ENCODE measurements at regions not wholly inside any gene's neighbourhood (a gene's known extent, or its start where the extent isn't known, plus 50 kb on each side); places are given as distances from the start of the nearest gene placed in this dataset.
A peak's percentile ranks its signal among the peaks of the same experiment; 100 is the strongest.

DNA sequence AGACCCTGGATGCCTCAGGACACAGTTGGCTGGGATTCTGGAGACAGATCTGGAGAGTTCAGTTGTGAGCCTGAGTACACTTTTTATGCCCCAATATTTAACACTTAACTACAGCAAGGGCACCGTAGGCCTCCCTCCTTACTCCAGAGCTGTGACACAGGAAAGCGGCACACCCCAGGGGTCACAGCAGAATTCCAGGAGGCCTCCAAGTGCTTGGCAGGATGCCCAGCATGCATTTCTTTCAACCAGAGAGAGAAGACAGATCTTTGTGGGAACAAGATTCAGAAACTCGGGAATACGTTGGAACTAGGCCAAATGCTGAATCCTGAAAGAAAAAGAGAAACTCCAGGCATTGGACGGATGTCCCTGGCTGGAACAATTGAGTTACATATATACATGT, 199.2 kb upstream of the NT5C1B start:
- peak in 1 of 8 experiments; percentile 86 for ATAC-seq (replicated peaks in 6 of 8)
- 37 to 95% (median 87%) methylated on average over 2 to 5 of the region's 5 CpGs; no CpG with 5 or more reads in 3 of the 10 experiments for WGBS, 10 experiments
- in situ Hi-C loops (cut with MboI; ENCODE audit: low pct_unique_long_range_greater_than_20kb in 2 of 9, low sequenced_read_pairs in 9 of 9, unreplicated experiment in 9 of 9): no loop called here
- no peak overlapping the region for H3K4me3 ChIP-seq
- H3K27ac ChIP-seq: no peak overlapping the region
- H3K4me1 ChIP-seq (replicated peaks in 1 of 2): peaks cover 18% of the 10 kb centered on the region in 2 donors

DNA sequence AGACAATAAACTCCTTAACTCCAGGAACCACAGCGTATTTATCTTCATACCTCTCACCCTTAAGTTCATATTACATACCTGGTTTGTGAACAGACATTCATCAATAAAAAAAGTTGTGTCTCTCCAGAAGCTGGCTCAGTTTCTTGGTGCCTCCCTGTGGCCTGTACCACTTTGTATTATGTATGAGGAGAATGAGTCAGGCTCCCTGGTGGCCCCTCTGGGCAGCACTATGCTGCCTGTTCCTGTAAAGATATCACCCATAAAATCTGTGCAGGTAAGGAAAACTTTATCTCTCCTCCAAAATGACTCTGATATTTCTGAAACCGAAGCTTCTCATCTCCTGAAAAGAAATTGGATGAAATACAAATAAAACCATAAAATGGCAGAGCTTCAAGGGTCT, 198.4 kb upstream of the NT5C1B start:
- Histone ChIP-seq H3K27ac (no peak overlapping the region), H3K4me3 (no peak overlapping the region), H3K4me1 (replicated peaks in 1 of 2) (peaks cover 9 to 10% of the 10 kb centered on the region in 2 donors)
- peak in 2 of 8 experiments; percentile 60 to 66 for ATAC-seq (replicated peaks in 6 of 8)
- WGBS, 10 experiments: 33 to 100% (median 94%) methylated on average over 1 to 2 of the region's 2 CpGs; no CpG with 5 or more reads in 1 of the 10 experiments
- in situ Hi-C loops (cut with MboI; ENCODE audit: low pct_unique_long_range_greater_than_20kb in 2 of 9, low sequenced_read_pairs in 9 of 9, unreplicated experiment in 9 of 9): no loop called here

DNA sequence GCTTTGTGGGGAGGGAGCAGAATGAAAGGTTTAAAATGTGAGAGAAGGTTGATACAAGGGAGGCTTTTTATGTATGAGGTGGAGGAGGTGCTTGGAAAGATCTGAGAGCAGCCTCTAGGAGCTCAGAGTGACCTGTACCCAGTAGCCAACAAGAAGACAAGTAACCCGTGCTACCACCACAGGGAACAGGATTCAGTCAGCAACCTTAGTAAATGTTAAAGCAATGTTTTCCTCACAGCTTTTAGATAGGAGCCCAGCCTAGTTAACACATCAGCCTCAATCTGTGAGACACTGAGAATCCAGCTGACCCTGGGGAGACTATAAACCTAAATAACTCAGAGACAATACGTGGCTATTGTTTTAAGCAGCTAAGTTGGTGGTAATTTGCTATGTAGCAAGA, 194.9 kb upstream of the NT5C1B start:
- no peaks in the 10 kb centered on the region for H3K4me1 ChIP-seq (replicated peaks in 1 of 2)
- in situ Hi-C loops (cut with MboI; ENCODE audit: low pct_unique_long_range_greater_than_20kb in 2 of 9, low sequenced_read_pairs in 9 of 9, unreplicated experiment in 9 of 9): no loop called here
- no peak overlapping the region for H3K27ac ChIP-seq
- ATAC-seq (replicated peaks in 6 of 8): no peak
- WGBS, 10 experiments: 50 to 94% (median 75%) methylated on average over 1 to 2 of the region's 2 CpGs; no CpG with 5 or more reads in 2 of the 10 experiments
- H3K4me3 ChIP-seq: no peak overlapping the region

DNA sequence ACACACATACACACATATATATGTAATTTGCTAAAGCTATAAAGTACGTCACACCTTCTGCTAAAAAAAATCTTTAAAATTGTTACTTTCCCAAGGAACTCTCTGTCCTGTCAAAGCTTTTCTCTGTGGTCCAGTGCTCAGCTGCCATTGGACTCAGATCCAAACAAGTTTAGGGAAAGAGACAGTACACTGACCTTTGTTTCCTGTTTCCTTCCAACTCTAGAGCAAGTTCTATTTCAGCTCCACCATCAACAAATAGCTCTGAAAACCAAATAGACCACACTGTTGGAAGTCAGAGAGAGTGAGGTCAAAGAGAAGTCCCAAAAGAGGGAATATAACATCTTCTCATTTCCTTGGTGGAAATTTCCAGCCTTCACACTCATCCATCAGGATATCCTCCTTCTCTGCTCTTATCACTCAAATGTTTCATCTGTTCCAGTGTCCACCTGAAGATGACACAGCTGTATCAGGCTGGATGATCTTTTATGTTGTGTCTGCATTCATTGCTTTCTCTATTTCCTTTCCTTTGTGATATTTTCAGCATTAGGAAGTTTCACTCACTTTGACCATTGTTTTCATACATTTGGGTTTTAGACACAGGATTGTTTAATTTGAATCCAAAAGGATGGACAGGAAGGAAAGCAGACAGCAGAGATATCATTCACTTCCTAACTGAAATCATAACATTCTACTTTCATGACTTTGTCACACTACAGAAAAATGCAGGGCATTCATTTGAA, 192.3 kb upstream of the NT5C1B start:
- Histone ChIP-seq H3K4me3 (no peak overlapping the region), H3K27ac (no peak overlapping the region), H3K4me1 (replicated peaks in 1 of 2) (peaks cover 5 to 8% of the 10 kb centered on the region in 2 donors)
- ATAC-seq (replicated peaks in 6 of 8): peak in 1 of 8 experiments; percentile 82
- WGBS, 10 experiments: 33 to 100% (median 90%) methylated on average over 1 of the region's 1 CpG; no CpG with 5 or more reads in 4 of the 10 experiments
- in situ Hi-C loops (cut with MboI; ENCODE audit: low pct_unique_long_range_greater_than_20kb in 2 of 9, low sequenced_read_pairs in 9 of 9, unreplicated experiment in 9 of 9): no loop called here

DNA sequence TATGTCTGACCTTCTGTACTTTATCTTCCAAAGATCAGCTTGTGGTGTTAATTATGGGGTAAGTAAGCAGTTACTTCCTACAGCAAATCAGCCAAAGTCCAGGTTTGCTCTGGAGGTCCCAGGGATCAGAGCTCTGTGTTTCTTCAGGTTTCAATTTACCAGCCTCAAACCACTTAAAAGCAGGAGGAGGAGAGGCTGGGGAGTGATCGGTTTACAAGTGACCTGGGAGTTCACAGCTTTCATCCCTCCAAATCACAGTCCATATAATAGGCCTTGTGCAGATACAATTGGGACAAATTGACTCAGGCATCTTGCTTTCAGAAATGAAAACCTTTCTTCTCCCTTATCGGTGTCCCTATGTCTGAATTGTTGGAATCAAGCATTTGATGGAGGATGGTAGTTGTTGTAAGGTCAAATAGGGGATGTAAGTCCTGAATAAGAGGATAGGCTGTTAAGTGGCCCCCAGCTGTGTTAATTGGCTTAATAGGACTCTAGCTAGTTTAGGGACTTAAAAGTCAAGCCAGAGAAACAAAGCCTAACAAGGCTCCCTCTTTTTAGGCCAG, 188.0 kb upstream of the NT5C1B start:
- in situ Hi-C loops (cut with MboI; ENCODE audit: low pct_unique_long_range_greater_than_20kb in 2 of 9, low sequenced_read_pairs in 9 of 9, unreplicated experiment in 9 of 9): no loop called here
- no peak overlapping the region for H3K27ac ChIP-seq
- 0 to 80% (median 17%) methylated on average over 1 to 2 of the region's 2 CpGs; no CpG with 5 or more reads in 3 of the 10 experiments for WGBS, 10 experiments
- H3K4me1 ChIP-seq (replicated peaks in 1 of 2): peaks cover 5 to 12% of the 10 kb centered on the region in 2 donors
- peak in 1 of 8 experiments; percentile 13 for ATAC-seq (replicated peaks in 6 of 8)
- no peak overlapping the region for H3K4me3 ChIP-seq

DNA sequence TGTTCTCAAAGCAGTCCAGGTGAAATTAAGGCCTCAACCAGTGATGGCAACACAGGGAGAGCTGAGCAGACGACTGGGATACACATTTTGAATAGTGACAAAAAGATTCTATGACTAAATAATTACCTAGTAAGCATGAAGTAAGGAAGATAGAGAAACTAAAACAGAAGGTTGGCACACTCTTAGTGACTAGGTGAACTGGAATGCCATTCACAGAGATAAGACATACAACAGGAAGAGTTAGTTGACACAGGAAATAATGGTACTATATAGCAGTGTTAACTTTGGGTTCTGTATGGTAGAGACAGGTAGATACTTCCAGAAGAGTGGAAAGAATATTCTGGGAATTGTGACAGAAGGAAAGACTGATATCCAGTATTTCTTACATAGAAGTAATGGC, 181.8 kb upstream of the NT5C1B start:
- no peak for ATAC-seq (replicated peaks in 6 of 8)
- Histone ChIP-seq H3K4me1 (replicated peaks in 1 of 2) (no peaks in the 10 kb centered on the region), H3K4me3 (no peak overlapping the region), H3K27ac (no peak overlapping the region)
- WGBS, 10 experiments: 33 to 73% (median 53%) methylated on average over 1 of the region's 1 CpG; no CpG with 5 or more reads in 2 of the 10 experiments
- in situ Hi-C loops (cut with MboI; ENCODE audit: low pct_unique_long_range_greater_than_20kb in 2 of 9, low sequenced_read_pairs in 9 of 9, unreplicated experiment in 9 of 9): loop anchor here in 4 of 9 experiments (25.0 kb wide), 4 partner anchors 266 to 1091 kb away; partner anchors contain the start of gene OSR1 (in 3 of the 4)

DNA sequence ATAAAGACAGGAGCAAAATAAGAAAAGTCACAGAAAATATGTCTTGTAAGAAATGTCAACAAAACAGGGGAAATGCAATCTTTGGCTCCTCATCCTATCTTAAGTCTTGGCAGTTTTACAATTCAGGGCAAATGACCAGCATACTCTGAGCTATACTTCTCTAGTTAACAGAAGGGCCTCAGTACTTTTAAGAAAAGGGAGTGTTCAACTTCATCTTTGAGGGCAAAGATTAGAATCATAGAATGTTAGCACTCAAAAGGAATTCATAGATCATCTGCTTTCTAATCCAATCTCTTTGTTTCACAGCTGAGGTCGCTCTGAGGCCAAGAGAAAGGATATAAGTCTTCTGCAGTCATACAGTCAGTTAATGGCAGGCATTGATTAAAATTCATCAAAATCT, 174.0 kb upstream of the NT5C1B start:
- in situ Hi-C loops (cut with MboI; ENCODE audit: low pct_unique_long_range_greater_than_20kb in 2 of 9, low sequenced_read_pairs in 9 of 9, unreplicated experiment in 9 of 9): loop anchor here in 4 of 9 experiments (25.0 kb wide), 4 partner anchors 274 to 1099 kb away; partner anchors contain the start of gene OSR1 (in 3 of the 4)

DNA sequence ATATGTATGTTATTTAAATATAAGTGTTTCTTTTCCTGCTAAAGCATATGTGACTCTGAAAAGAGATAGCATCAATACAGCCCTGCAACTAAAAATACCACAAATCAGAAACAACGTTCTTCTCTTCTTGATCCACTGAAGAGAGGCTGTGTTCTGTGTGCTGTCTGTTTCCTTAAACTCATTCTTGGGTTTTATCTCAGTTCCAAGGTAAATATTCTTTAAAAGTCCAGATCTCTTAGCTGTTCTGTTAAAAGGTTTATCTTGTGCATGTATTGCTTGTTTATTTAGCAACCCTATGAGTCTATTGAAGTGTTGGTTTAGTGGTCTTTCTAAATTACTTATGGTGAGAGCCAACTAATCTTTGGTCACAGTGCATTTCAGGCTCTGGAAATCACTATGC, 173.3 kb upstream of the NT5C1B start:
- in situ Hi-C loops (cut with MboI; ENCODE audit: low pct_unique_long_range_greater_than_20kb in 2 of 9, low sequenced_read_pairs in 9 of 9, unreplicated experiment in 9 of 9): loop anchor here in 4 of 9 experiments (25.0 kb wide), 4 partner anchors 275 to 1100 kb away; partner anchors contain the start of gene OSR1 (in 3 of the 4)
- Histone ChIP-seq H3K4me1 (replicated peaks in 1 of 2) (peaks cover 0 to 5% of the 10 kb centered on the region in 2 donors), H3K27ac (no peak overlapping the region), H3K4me3 (no peak overlapping the region)
- WGBS, 10 experiments: 0 to 100% (median 67%) methylated on average over 1 of the region's 1 CpG; no CpG with 5 or more reads in 1 of the 10 experiments
- peak in 1 of 8 experiments; percentile 23 for ATAC-seq (replicated peaks in 6 of 8)

More for the DNA sequence above, 174.0 kb upstream of the NT5C1B start:
- Histone ChIP-seq H3K4me3 (no peak overlapping the region), H3K27ac (no peak overlapping the region), H3K4me1 (replicated peaks in 1 of 2) (peaks cover 0 to 5% of the 10 kb centered on the region in 2 donors)
- 83 to 100% (median 88%) methylated on average over 1 of the region's 1 CpG; no CpG with 5 or more reads in 5 of the 10 experiments for WGBS, 10 experiments
- peak in 3 of 8 experiments; percentile 15 to 46 (median 37) for ATAC-seq (replicated peaks in 6 of 8)

DNA sequence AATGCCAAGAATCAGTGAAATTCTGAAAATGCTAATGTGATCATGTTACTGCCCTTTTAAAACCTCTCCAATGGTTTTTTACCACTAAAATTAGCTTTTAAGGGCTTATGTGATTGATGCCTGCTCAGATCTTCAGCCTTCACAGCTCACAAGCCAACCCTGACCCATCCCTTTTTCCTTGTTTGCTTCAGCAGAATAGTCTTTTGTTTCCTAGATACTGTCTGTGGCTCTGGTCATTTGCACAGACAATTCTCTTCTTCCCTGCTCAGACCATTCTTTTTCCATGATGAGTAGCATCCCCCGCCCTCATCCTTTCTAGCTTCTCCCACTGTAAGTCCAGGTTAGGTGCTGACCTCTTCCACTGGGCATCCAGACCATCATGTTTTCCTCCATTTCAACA, 164.9 kb upstream of the NT5C1B start:
- Histone ChIP-seq H3K4me1 (replicated peaks in 1 of 2) (no peaks in the 10 kb centered on the region), H3K27ac (no peak overlapping the region), H3K4me3 (no peak overlapping the region)
- in situ Hi-C loops (cut with MboI; ENCODE audit: low pct_unique_long_range_greater_than_20kb in 2 of 9, low sequenced_read_pairs in 9 of 9, unreplicated experiment in 9 of 9): loop anchor here in 4 of 9 experiments (25.0 kb wide), 4 partner anchors 283 to 1108 kb away; partner anchors contain the start of gene OSR1 (in 3 of the 4)
- ATAC-seq (replicated peaks in 6 of 8): peak in 2 of 8 experiments; percentile 38 to 69
- WGBS, 10 experiments: 83 to 100% (median 100%) methylated on average over 1 of the region's 1 CpG; no CpG with 5 or more reads in 3 of the 10 experiments

DNA sequence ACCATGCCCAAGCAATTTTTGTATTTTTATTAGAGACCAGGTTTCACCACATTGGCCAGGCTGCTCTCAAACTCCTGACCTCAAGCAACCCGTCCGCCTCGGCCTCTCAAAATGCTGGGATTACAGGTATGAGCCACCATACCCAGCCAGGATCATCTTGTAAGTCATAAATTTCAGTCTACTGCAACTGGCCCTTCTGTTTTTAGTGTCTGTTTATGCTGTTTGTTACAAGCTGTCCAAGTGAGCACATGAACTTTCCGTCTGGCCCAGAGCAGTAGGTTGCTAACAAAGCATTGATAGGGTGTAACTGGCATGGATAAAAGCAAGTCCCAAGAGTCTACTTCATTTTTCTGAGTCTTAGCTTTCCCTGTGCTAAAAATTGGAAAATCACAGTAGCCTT, 164.4 kb upstream of the NT5C1B start:
- Histone ChIP-seq H3K4me1 (replicated peaks in 1 of 2) (no peaks in the 10 kb centered on the region), H3K4me3 (no peak overlapping the region), H3K27ac (no peak overlapping the region)
- WGBS, 10 experiments: 67 to 96% (median 95%) methylated on average over 1 to 4 of the region's 4 CpGs; no CpG with 5 or more reads in 3 of the 10 experiments
- ATAC-seq (replicated peaks in 6 of 8): no peak
- in situ Hi-C loops (cut with MboI; ENCODE audit: low pct_unique_long_range_greater_than_20kb in 2 of 9, low sequenced_read_pairs in 9 of 9, unreplicated experiment in 9 of 9): loop anchor here in 4 of 9 experiments (25.0 kb wide), 4 partner anchors 284 to 1109 kb away; partner anchors contain the start of gene OSR1 (in 3 of the 4)

DNA sequence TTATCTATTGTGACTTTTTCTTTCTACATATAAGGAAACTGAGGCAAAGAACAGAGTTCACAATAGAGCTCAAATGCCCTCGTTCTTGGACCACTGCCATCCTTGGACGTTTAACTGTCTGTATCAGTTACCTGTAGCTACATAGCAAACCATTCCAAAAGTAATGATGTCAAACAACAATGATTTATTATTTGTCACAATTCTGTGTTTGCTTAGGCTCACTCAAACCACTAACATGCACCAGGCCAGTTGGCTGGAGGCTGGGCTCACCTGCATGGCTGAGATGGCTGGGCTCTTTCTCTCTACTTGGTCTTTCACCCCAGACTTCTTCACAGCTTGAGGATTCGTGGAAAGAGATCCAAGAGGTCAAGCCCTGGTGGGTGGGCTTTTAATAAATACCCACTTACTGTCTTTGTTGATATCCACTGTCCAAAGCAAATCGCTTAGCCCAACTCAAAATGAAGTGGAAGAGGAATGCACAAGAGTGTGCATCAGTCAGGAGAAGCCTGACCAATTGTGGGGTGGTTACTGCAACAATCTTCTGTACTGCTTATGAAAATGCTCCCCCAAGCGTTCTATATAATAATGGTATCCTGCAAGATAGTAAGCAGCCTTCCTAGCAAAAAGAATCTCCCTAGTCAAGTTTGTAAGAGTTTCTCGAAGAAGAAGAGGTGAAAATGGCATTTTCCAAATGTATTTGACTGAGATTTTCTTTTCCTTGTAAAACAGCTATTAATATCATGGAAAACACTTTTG, 163.5 kb upstream of the NT5C1B start:
- peak in 1 of 8 experiments; percentile 49 for ATAC-seq (replicated peaks in 6 of 8)
- H3K27ac ChIP-seq: no peak overlapping the region
- H3K4me1 ChIP-seq (replicated peaks in 1 of 2): no peaks in the 10 kb centered on the region
- in situ Hi-C loops (cut with MboI; ENCODE audit: low pct_unique_long_range_greater_than_20kb in 2 of 9, low sequenced_read_pairs in 9 of 9, unreplicated experiment in 9 of 9): loop anchor here in 4 of 9 experiments (25.0 kb wide), 4 partner anchors 284 to 1109 kb away; partner anchors contain the start of gene OSR1 (in 3 of the 4)
- 47 to 89% (median 81%) methylated on average over 2 to 6 of the region's 6 CpGs for WGBS, 10 experiments
- H3K4me3 ChIP-seq: no peak overlapping the region

DNA sequence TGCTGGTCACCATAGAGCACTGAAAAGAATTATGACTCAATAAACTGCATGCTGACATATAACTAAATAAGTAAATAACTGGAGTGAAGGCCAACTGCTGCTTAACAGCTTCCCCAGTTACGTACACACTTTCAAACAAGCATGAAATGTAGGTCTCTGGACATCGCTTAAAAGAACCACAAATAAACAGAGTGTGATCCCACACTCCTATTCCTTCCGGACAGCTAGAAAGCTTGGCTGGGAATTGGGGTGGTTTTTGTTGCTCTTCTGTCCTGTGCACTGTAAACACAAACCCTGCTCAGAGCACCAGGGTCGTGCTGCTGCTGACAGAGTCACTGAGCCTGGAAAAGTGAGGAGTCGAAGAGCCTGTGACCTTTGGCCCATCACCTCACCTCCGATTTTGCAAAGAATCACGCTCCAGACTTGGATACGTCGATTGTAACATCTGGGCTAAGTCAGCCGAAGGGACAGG, 162.7 kb upstream of the NT5C1B start:
- in situ Hi-C loops (cut with MboI; ENCODE audit: low pct_unique_long_range_greater_than_20kb in 2 of 9, low sequenced_read_pairs in 9 of 9, unreplicated experiment in 9 of 9): loop anchor here in 4 of 9 experiments (25.0 kb wide), 4 partner anchors 285 to 1110 kb away; partner anchors contain the start of gene OSR1 (in 3 of the 4)
- 37 to 95% (median 80%) methylated on average over 3 to 9 of the region's 10 CpGs; no CpG with 5 or more reads in 2 of the 10 experiments for WGBS, 10 experiments
- H3K27ac ChIP-seq: no peak overlapping the region
- ATAC-seq (replicated peaks in 6 of 8): peak in 1 of 8 experiments; percentile 80
- no peaks in the 10 kb centered on the region for H3K4me1 ChIP-seq (replicated peaks in 1 of 2)
- H3K4me3 ChIP-seq: no peak overlapping the region

All from motor neuron (in vitro differentiated cells).